Neutrophil (primary cell): ENCODE measurements at regions not wholly inside any gene's neighbourhood (a gene's known extent, or its start where the extent isn't known, plus 50 kb on each side); places are given as distances from the start of the nearest gene placed in this dataset.

Experiments
- H3K27ac ChIP-seq: fragments of 200-600 bp; sonication (generic); 2 replicates; pipeline ENCODE4 v1.5.1; 2016; ENCODE audit warnings: mild to moderate bottlenecking, moderate library complexity
- H3K27me3 ChIP-seq: fragments of 200-600 bp; sonication (generic); 2 replicates; pipeline ENCODE4 v1.6.0; 2016; ENCODE audit warnings: mild to moderate bottlenecking
- H3K36me3 ChIP-seq: fragments of 200-600 bp; sonication (generic); 2 replicates; pipeline ENCODE4 v1.5.1; 2017
- H3K4me1 ChIP-seq, 2 experiments: fragments of 200-600 bp in 1 of 2; sonication (generic) in 1 of 2; 1 replicate in 1 of 2; 2 replicates in 1 of 2; pipeline versions ENCODE4 v1.5.1 to v1.6.1; 2013 to 2016; ENCODE audit warnings: low read depth in 1 of 2, low read length in 1 of 2, mild to moderate bottlenecking in 1 of 2, moderate library complexity in 1 of 2; ENCODE audit not compliant: control insufficient read depth in 1 of 2, insufficient read depth in 1 of 2
- H3K4me3 ChIP-seq, 2 experiments: fragments of 200-600 bp in 1 of 2; sonication (generic) in 1 of 2; 1 replicate in 1 of 2; 2 replicates in 1 of 2; pipeline ENCODE4 v1.5.1; 2013 to 2016; ENCODE audit warnings: low read depth in 1 of 2, low read length in 1 of 2, mild to moderate bottlenecking in 1 of 2, moderate library complexity in 1 of 2
- H3K9me3 ChIP-seq: fragments of 200-600 bp; sonication (generic); 2 replicates; pipeline ENCODE4 v1.5.1; 2016
- TF ChIP-seq, protein P1 (sequence below): fragments of 200-600 bp; sonication (generic); IDR thresholded peaks from 2 replicates; pipeline ENCODE4 v1.5.1; 2016; ENCODE audit warnings: antibody characterized with exemption

DNA sequence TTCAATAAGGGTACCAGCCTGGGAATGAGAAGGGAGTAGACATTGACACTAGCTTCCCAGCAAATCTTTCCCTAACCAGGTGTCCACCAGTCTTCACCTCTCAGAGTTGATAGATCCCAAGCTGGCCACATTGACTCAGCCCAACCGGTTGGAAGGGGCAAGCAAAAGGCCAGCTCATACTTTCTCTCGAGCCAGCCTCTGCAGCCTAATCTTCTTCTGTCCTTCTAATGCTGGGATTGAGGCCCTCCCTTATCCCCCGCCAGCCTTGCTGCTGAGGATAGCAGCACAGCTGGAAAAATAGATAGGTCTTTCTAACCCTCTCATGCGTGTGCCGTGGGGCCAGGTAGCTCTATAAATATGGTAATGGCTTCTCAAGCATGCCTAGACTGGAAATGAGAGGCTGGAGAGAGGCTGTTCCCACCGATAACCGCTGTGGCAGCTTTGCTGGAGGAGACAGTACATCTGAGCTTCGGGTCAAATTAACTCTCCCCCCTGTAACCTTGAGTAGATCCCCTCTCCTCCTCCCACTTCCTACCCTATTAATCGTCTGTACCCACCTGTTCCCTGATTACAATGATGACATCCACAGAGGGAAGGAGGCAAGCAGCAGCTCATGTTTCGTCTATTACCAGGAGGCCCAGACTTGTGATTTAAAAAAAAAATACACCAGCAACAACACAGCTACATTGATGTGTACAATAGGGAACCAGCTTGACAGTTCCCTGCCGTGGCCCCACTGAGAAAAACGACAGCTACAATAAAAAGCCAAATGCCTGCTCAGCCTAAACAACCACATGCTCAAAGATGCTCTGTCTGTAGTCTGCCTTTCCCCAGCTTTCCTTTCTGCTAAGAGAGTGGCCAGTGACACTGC, 219.9 kb upstream of the BRINP1 start:
- H3K36me3 ChIP-seq = no peaks in the 10 kb centered on the region
- TF ChIP-seq, protein P1, sequence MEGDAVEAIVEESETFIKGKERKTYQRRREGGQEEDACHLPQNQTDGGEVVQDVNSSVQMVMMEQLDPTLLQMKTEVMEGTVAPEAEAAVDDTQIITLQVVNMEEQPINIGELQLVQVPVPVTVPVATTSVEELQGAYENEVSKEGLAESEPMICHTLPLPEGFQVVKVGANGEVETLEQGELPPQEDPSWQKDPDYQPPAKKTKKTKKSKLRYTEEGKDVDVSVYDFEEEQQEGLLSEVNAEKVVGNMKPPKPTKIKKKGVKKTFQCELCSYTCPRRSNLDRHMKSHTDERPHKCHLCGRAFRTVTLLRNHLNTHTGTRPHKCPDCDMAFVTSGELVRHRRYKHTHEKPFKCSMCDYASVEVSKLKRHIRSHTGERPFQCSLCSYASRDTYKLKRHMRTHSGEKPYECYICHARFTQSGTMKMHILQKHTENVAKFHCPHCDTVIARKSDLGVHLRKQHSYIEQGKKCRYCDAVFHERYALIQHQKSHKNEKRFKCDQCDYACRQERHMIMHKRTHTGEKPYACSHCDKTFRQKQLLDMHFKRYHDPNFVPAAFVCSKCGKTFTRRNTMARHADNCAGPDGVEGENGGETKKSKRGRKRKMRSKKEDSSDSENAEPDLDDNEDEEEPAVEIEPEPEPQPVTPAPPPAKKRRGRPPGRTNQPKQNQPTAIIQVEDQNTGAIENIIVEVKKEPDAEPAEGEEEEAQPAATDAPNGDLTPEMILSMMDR = no peak
- H3K9me3 ChIP-seq = no peaks in the 10 kb centered on the region
- no peak overlapping the region for H3K27ac ChIP-seq
- no peaks in the 10 kb centered on the region for H3K27me3 ChIP-seq
- no peaks in the 10 kb centered on the region for H3K4me1 ChIP-seq
- no peak overlapping the region for H3K4me3 ChIP-seq

DNA sequence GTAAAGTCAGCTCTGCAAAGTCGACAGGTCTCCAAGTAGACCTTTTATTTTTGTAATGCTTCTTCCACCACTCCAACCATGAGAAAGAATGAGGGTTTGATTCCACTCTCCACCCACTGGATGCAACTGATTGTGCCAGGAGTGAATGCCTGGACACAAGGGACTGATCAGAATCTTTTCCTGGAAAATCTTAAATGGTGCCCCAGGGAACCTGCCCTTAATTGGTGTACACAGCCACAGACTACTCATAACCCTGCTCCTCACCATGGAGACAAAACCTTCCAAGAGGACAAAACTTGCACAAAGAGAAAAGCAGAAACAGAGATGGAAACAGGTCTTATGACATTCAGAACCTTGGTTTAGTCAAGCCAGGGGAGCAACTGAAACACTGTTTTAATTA, 208.6 kb upstream of the BRINP1 start:
- H3K4me3 ChIP-seq = no peak overlapping the region
- H3K36me3 ChIP-seq = no peaks in the 10 kb centered on the region
- no peaks in the 10 kb centered on the region for H3K9me3 ChIP-seq
- TF ChIP-seq, protein P1 = no peak
- no peaks in the 10 kb centered on the region for H3K4me1 ChIP-seq
- no peaks in the 10 kb centered on the region for H3K27me3 ChIP-seq
- H3K27ac ChIP-seq = no peak overlapping the region

DNA sequence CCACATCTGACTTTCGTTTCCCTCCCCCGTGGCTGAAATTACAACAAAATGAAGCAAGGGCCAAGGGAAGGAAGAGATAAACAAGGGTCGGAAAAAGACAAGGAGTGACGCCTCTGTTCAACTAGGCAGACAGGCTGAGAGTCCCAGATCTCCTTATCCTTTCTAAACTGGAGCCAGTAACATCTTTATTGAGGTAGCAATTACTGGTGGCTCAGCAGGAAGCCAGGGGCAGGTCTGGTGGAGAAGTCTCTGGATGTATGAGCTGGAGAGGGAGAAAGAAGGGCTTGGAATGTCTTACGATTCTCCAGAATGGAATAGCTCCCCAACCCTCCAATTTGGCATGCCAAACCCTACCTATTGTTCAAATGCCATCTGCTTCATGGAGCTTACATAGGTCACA, 190.8 kb upstream of the BRINP1 start:
- no peaks in the 10 kb centered on the region for H3K9me3 ChIP-seq
- TF ChIP-seq, protein P1 = no peak
- H3K4me3 ChIP-seq = no peak overlapping the region
- no peak overlapping the region for H3K27ac ChIP-seq
- no peaks in the 10 kb centered on the region for H3K4me1 ChIP-seq
- no peaks in the 10 kb centered on the region for H3K36me3 ChIP-seq
- H3K27me3 ChIP-seq = peaks cover 36% of the 10 kb centered on the region

DNA sequence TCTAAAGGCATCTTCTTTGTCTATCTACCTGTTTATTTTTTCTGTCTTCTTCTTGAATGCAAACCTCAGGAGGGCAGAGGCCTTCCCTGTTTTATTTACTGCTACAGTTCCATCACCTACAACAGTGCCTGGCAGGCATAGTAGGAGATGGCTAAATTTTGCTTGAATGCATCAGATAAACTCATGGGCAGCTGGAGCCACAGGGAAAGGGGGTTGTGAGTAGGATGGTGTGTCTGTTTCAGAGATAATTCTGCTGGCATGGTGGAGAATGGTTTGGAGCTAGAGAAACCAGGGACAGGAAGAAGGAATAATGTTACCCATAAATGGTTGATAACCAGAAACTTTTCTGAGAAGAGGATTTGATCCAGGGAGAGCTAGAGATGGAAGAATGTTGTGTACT, 189.8 kb upstream of the BRINP1 start:
- H3K27me3 ChIP-seq = peaks cover 36% of the 10 kb centered on the region
- no peaks in the 10 kb centered on the region for H3K9me3 ChIP-seq
- H3K36me3 ChIP-seq = no peaks in the 10 kb centered on the region
- H3K4me1 ChIP-seq = no peaks in the 10 kb centered on the region
- no peak overlapping the region for H3K27ac ChIP-seq
- no peak overlapping the region for H3K4me3 ChIP-seq
- TF ChIP-seq, protein P1 = no peak

DNA sequence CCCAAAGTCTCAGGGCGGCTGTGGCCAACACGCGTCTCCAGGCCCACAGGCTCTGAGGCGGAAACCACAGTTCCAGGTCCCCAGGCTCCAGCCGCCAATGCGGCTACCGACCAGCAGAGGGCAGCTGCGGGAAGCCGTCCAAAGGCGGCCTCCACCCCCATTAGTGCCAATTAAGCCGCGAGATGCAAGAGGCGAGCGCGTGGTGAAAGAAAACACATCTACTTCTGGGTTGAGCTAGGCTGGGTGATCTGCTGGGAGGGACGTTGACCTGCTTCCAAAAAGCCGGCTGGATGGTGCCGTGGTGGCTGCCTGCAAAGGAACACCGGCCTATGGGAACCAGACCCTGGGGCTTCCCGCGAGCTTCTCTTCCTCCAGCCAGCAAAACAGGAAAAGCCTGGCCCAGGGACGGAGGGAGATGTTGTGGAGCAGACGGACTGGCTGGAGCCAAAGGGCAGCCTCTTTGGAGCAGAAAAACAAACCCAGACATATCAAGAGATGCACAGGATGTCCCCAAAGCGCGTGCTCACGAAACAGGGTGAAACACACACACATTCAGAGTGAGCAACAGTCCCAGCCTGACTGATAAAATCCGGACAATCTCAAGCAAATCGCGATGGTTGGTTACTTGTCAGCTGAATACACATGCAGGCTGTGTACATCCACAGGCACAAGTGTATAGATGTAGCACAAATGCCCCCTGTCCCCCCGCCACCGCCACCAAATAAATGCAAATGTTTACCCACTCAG, 187.1 kb upstream of the BRINP1 start:
- Histone ChIP-seq H3K36me3 (no peaks in the 10 kb centered on the region), H3K9me3 (no peaks in the 10 kb centered on the region), H3K4me1 (no peaks in the 10 kb centered on the region), H3K27ac (no peak overlapping the region), H3K27me3 (peaks cover 36% of the 10 kb centered on the region), H3K4me3 (no peak overlapping the region)
- TF ChIP-seq, protein P1 = no peak
